Panc1 (cell line): ENCODE measurements at regions not wholly inside any gene's neighbourhood (a gene's known extent, or its start where the extent isn't known, plus 50 kb on each side); places are given as distances from the start of the nearest gene placed in this dataset.

ENCODE experiments used
- ATAC-seq: fragments of 200-7000 bp; cut with Tn5 transposase; 2 replicates; pipeline ENCODE4 v1.9.1; 2020; ENCODE audit warnings: mild to moderate bottlenecking, moderate library complexity
- BruUV-seq: library from RNA; stranded (reverse); fragments of 400-500 nt; replicated peaks from 2 replicates; lab custom pipeline; 2021; lab: Mats Ljungman, UMichigan
- CTCF ChIA-PET: fragments of 300-600 bp; sonication (Branson Sonifier 250); formaldehyde crosslinking; loops from one replicate; lab custom pipeline; 2022; ENCODE audit warnings: antibody characterized with exemption; lab: Charles Lee
- POLR2A ChIA-PET: fragments of 300-600 bp; sonication (Branson Sonifier 250); formaldehyde crosslinking; loops from one replicate; lab custom pipeline; 2022; ENCODE audit warnings: antibody characterized with exemption; lab: Charles Lee
- DNase-seq: peaks from one replicate; pipeline ENCODE4 v3.0.0-alpha.2; 2010; ENCODE audit warnings: low read depth, low spot score
- H3K27ac ChIP-seq: 2 replicates; pipeline ENCODE4 v1.5.1; 2011; ENCODE audit warnings: mild to moderate bottlenecking, low read length, inconsistent platforms
- H3K27me3 ChIP-seq: fragments of 200-500 bp; sonication (Bioruptor generic); 2 replicates; pipeline ENCODE4 v1.6.0; 2014; ENCODE audit warnings: low read length, inconsistent platforms; ENCODE audit not compliant: control insufficient read depth, insufficient read depth
- H3K36me3 ChIP-seq: fragments of 200-500 bp; sonication (Bioruptor generic); 2 replicates; pipeline ENCODE4 v1.5.1; 2014; ENCODE audit warnings: inconsistent platforms, mild to moderate bottlenecking, low read length, moderate library complexity; ENCODE audit not compliant: control insufficient read depth, insufficient read depth
- H3K4me1 ChIP-seq: 2 replicates; pipeline ENCODE4 v1.5.1; 2011; ENCODE audit warnings: inconsistent platforms, mild to moderate bottlenecking, low read length, moderate library complexity; ENCODE audit not compliant: control insufficient read depth, insufficient read depth
- H3K4me3 ChIP-seq, 2 experiments: 2 replicates each; pipeline ENCODE4 v1.5.1; 2011 to 2012; ENCODE audit warnings: low read depth in 2 of 2, low read length in 2 of 2, mild to moderate bottlenecking in 2 of 2, inconsistent platforms in 1 of 2, moderate library complexity in 1 of 2
- H3K9me3 ChIP-seq: fragments of 200-500 bp; sonication (Bioruptor generic); 2 replicates; pipeline ENCODE4 v1.5.1; 2014; ENCODE audit warnings: low read depth, mild to moderate bottlenecking, inconsistent platforms, low read length, moderate library complexity; ENCODE audit not compliant: control insufficient read depth, insufficient read depth
- CTCF ChIP-seq: fragments of 450-650 bp; IDR thresholded peaks from 2 replicates; pipeline ENCODE4 v1.5.1; 2017; ENCODE audit warnings: mild to moderate bottlenecking
- POLR2AphosphoS5 ChIP-seq: IDR thresholded peaks from 2 replicates; pipeline ENCODE4 v1.6.1; 2012; ENCODE audit warnings: mild to moderate bottlenecking, low read depth, low read length, moderate library complexity
- REST ChIP-seq, 2 experiments: IDR thresholded peaks; 2 replicates each; pipeline ENCODE4 v1.6.1; 2011 to 2012; ENCODE audit warnings: low read depth in 2 of 2, control low read depth in 1 of 2, low read length in 1 of 2, mild to moderate bottlenecking in 1 of 2, moderate library complexity in 1 of 2; ENCODE audit not compliant: insufficient read depth in 1 of 2
- SIN3A ChIP-seq: IDR thresholded peaks from 2 replicates; pipeline ENCODE4 v1.6.1; 2012; ENCODE audit warnings: low read depth, mild to moderate bottlenecking, low read length, moderate library complexity, borderline replicate concordance; ENCODE audit not compliant: insufficient read depth
- TCF7L2 ChIP-seq: IDR thresholded peaks from 2 replicates; pipeline ENCODE4 v1.6.1; 2011; ENCODE audit warnings: mild to moderate bottlenecking, low read depth, low read length, inconsistent platforms
- in situ Hi-C: cut with HindIII; loops from 2 replicates; pipeline ENCODE4 v1.10.0; 2016; ENCODE audit warnings: low sequenced_read_pairs, low pct_unique_long_range_greater_than_20kb
- intact Hi-C: fragments of 100-400 bp; cut with micrococcal nuclease; formaldehyde crosslinking; loops from one replicate; pipeline ENCODE4 v1.10.0; 2022; ENCODE audit not compliant: unreplicated experiment

- POLR2A ChIA-PET, result no interaction called here
Observed at GRCh38 chr6:28812778-28813569, 110.8 kb downstream of the TRIM27 start.

More at GRCh38 chr6:28812778-28813569, 110.8 kb downstream of the TRIM27 start:
- Histone ChIP-seq H3K4me1 (peaks cover 22% of the 10 kb centered on the region), H3K9me3 (no peaks in the 10 kb centered on the region), H3K27me3 (no peaks in the 10 kb centered on the region; the same call in 1 of the 2 replicates), H3K36me3 (no peaks in the 10 kb centered on the region), H3K27ac (no peak overlapping the region), H3K4me3 (no peak overlapping the region)
- no peak for DNase-seq
- BruUV-seq, result no TSS peak
- intact Hi-C loops, result no loop called here
- in situ Hi-C loops, result no loop called here
- ATAC-seq, result no peak
- TF ChIP-seq SIN3A (no peak), CTCF (no peak), TCF7L2 (no peak), REST (IDR thresholded peaks at IDR 0.05; ENCODE audit: insufficient read depth in 1 of 2, low read depth in 2 of 2, low read length in 1 of 2) (no peak), POLR2AphosphoS5 (no peak)
- CTCF ChIA-PET, result no interaction called here
